Activated B cell treated with CpG ODN at 0.5 μM for 24 hours (primary cell): ENCODE measurements at regions not wholly inside any gene's neighbourhood (a gene's known extent, or its start where the extent isn't known, plus 50 kb on each side); places are given as distances from the start of the nearest gene placed in this dataset.
"Not testable (repeated sequence)": the region's sequence is repeated elsewhere in the genome, so short reads cannot be mapped to it uniquely, and the experiment has no call there.

Experiments
- ATAC-seq: fragments of 200-7000 bp; cut with Tn5 transposase; one replicate; pipeline ENCODE4 v1.10.0; 2021; ENCODE audit warnings: low read depth, mild to moderate bottlenecking, moderate library complexity
- CTCF ChIA-PET: fragments of 350-600 bp; sonication (Branson Sonifier 250); formaldehyde crosslinking; loops from one replicate; lab custom pipeline; 2021; ENCODE audit warnings: antibody characterized with exemption; lab: Charles Lee
- POLR2A ChIA-PET: fragments of 350-600 bp; sonication (Branson Sonifier 250); formaldehyde crosslinking; loops from one replicate; lab custom pipeline; 2021; ENCODE audit warnings: antibody characterized with exemption; lab: Charles Lee
- DNase-seq: peaks from one replicate; pipeline ENCODE4 v3.0.0; 2022
- H3K27ac Mint-ChIP-seq: one replicate; pipeline ENCODE4 v1.8.0; 2020; ENCODE audit warnings: mixed read lengths
- H3K27me3 Mint-ChIP-seq: one replicate; pipeline ENCODE4 v1.8.0; 2021; ENCODE audit warnings: mixed read lengths
- H3K36me3 Mint-ChIP-seq: one replicate; pipeline ENCODE4 v1.8.0; 2021; ENCODE audit warnings: low read depth, mixed read lengths
- H3K4me1 Mint-ChIP-seq: one replicate; pipeline ENCODE4 v1.8.0; 2021; ENCODE audit warnings: mixed read lengths
- H3K4me3 Mint-ChIP-seq: one replicate; pipeline ENCODE4 v1.8.0; 2020; ENCODE audit warnings: mild to moderate bottlenecking, mixed read lengths
- H3K9me3 Mint-ChIP-seq: one replicate; pipeline ENCODE4 v1.8.0; 2020; ENCODE audit warnings: mixed read lengths
- CTCF ChIP-seq: fragments of 200-600 bp; IDR thresholded peaks from one replicate; pipeline ENCODE4 v1.8.0; 2022; ENCODE audit warnings: antibody characterized with exemption, mild to moderate bottlenecking
- intact Hi-C: fragments of 100-400 bp; cut with micrococcal nuclease; formaldehyde crosslinking; loops from one replicate; pipeline ENCODE4 v1.15.1; 2024

- Mint-ChIP-seq H3K36me3 (no peaks in the 10 kb centered on the region), H3K4me1 (peaks cover 6% of the 10 kb centered on the region), H3K27me3 (no peaks in the 10 kb centered on the region), H3K4me3 (no peak overlapping the region), H3K9me3 (no peaks in the 10 kb centered on the region), H3K27ac (no peak overlapping the region)
- DNase-seq, result no peak
- ATAC-seq, result no peak
- POLR2A ChIA-PET, result interaction anchor here (0.6 kb wide), 1 partner anchor 216 kb away, joined by 9 read pairs; no protein-coding TSS in a partner anchor
- TF ChIP-seq CTCF, result no peak
- CTCF ChIA-PET, result no interaction called here
- intact Hi-C loops, result no loop called here
Observed at GRCh38 chr20:53810661-53811355, 217.2 kb upstream of the ZNF217 start.

- no peak for TF ChIP-seq CTCF
- CTCF ChIA-PET, result no interaction called here
- ATAC-seq (no peak), DNase-seq (no peak)
- peaks cover 3% of the 10 kb centered on the region for H3K4me1 Mint-ChIP-seq
- H3K4me3 Mint-ChIP-seq, result no peak overlapping the region
- H3K27ac Mint-ChIP-seq, result no peak overlapping the region
- POLR2A ChIA-PET, result no interaction called here
- H3K27me3 Mint-ChIP-seq, result no peaks in the 10 kb centered on the region
- no peaks in the 10 kb centered on the region for H3K9me3 Mint-ChIP-seq
- intact Hi-C loops, result no loop called here
- no peaks in the 10 kb centered on the region for H3K36me3 Mint-ChIP-seq
Observed at GRCh38 chr20:53809728-53810365, 216.2 kb upstream of the ZNF217 start.

GRCh38 chr20:53809217-53809616, 215.6 kb upstream of the ZNF217 start:
- H3K9me3 Mint-ChIP-seq, result no peaks in the 10 kb centered on the region
- ATAC-seq (no peak), DNase-seq (no peak)
- no peaks in the 10 kb centered on the region for H3K27me3 Mint-ChIP-seq
- TF ChIP-seq CTCF, result no peak
- no peaks in the 10 kb centered on the region for H3K4me1 Mint-ChIP-seq
- no peaks in the 10 kb centered on the region for H3K36me3 Mint-ChIP-seq
- POLR2A ChIA-PET, result no interaction called here
- intact Hi-C loops, result no loop called here
- H3K4me3 Mint-ChIP-seq, result no peak overlapping the region
- CTCF ChIA-PET, result no interaction called here
- H3K27ac Mint-ChIP-seq, result no peak overlapping the region

GRCh38 chr20:53808733-53809132, 215.1 kb upstream of the ZNF217 start:
- DNase-seq (no peak), ATAC-seq (no peak)
- Mint-ChIP-seq H3K4me1 (no peaks in the 10 kb centered on the region), H3K27me3 (no peaks in the 10 kb centered on the region), H3K27ac (no peak overlapping the region), H3K36me3 (no peaks in the 10 kb centered on the region), H3K4me3 (no peak overlapping the region), H3K9me3 (no peaks in the 10 kb centered on the region)
- no peak for TF ChIP-seq CTCF
- CTCF ChIA-PET, result no interaction called here
- intact Hi-C loops, result no loop called here
- POLR2A ChIA-PET, result no interaction called here

GRCh38 chr20:53808302-53808701, 214.7 kb upstream of the ZNF217 start:
- intact Hi-C loops, H3K9me3 Mint-ChIP-seq, H3K36me3 Mint-ChIP-seq, CTCF ChIA-PET, H3K4me1 Mint-ChIP-seq, H3K27ac Mint-ChIP-seq, ATAC-seq, H3K4me3 Mint-ChIP-seq, H3K27me3 Mint-ChIP-seq, POLR2A ChIA-PET, DNase-seq: not testable (repeated sequence)
